Lower leg skin (tissue), 3 donors: ENCODE measurements at regions not wholly inside any gene's neighbourhood (a gene's known extent, or its start where the extent isn't known, plus 50 kb on each side); places are given as distances from the start of the nearest gene placed in this dataset.

Experiments used
- POLR2A ChIP-seq, 2 donors: fragments of 450-650 bp; IDR thresholded peaks; one replicate each; pipeline ENCODE4 v1.6.1; 2016 to 2017; ENCODE audit warnings: antibody characterized with exemption in 2 of 2, mild to moderate bottlenecking in 1 of 2, moderate library complexity in 1 of 2
- TF ChIP-seq, protein P1 (sequence below), 3 donors: fragments of 450-650 bp; IDR thresholded peaks; one replicate each; pipeline ENCODE4 v1.5.1; 2016; ENCODE audit warnings: antibody characterized with exemption in 3 of 3, mild to moderate bottlenecking in 3 of 3, moderate library complexity in 2 of 3

DNA sequence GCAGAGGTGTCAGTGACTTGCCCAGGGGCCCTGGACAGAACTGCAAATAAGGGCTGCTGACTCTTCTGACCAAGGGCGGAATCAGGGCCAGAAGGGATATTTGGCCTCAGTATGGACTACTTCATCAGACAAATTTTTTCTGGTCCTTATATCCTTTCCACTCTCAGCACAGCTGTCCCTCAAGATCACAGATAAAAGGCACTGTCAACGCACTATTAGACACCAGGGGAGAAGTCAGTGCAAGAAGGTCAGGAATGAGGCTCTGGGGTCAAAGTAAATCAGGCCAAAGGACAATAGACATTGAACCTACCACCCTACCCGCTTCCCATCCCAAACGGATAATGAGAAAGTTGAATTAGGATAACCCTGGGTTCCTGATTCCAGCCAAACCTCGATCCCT lies 657.6 kb downstream of the UQCRFS1 start:
- TF ChIP-seq, protein P1, sequence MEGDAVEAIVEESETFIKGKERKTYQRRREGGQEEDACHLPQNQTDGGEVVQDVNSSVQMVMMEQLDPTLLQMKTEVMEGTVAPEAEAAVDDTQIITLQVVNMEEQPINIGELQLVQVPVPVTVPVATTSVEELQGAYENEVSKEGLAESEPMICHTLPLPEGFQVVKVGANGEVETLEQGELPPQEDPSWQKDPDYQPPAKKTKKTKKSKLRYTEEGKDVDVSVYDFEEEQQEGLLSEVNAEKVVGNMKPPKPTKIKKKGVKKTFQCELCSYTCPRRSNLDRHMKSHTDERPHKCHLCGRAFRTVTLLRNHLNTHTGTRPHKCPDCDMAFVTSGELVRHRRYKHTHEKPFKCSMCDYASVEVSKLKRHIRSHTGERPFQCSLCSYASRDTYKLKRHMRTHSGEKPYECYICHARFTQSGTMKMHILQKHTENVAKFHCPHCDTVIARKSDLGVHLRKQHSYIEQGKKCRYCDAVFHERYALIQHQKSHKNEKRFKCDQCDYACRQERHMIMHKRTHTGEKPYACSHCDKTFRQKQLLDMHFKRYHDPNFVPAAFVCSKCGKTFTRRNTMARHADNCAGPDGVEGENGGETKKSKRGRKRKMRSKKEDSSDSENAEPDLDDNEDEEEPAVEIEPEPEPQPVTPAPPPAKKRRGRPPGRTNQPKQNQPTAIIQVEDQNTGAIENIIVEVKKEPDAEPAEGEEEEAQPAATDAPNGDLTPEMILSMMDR (IDR thresholded peaks at IDR 0.05) = no peak
- TF ChIP-seq POLR2A (IDR thresholded peaks at IDR 0.05) = no peak
